ENCODE measurements at regions not wholly inside any gene's neighbourhood (a gene's known extent, or its start where the extent isn't known, plus 50 kb on each side); places are given as distances from the start of the nearest gene placed in this dataset.

DNA sequence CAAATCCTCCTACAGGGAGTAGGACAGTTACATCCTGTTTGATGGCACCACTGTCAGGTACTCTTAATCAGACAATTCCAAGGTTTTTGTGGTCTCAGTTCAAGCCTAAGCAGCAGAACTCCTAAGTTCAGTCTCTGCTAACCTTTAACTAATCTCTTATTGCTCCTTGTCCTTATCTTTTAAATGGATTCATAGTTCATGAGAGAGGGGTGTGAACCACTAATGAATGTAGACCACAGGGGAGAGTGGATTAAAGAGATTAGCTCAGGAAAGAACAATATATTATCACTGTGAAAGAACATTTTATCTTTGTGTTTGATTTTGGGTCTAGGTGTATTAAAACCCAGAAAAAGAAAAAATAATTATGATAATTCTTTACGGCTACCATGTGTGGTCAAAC, 168.9 kb downstream of the DCK start:
- DNase-seq: no peak

DNA sequence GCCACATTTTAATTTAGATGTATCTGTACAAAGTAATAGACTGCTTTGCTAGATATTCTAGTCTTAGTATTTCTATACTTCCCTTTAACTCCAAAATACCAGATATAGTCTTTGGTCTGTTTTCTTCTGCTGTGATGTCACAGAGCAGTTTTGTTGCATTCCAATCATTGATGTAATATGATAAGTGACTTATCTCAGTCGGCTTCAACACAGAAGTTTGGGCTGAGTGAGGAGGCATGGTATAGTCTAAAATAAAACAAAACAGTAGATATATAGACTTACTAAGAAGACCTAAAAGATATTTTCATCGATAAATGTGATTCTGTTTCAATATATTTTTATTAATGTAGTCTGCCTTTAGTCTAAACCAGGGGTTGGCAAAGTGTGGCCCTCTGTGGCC, 169.9 kb downstream of the DCK start:
- DNase-seq: no peak

DNA sequence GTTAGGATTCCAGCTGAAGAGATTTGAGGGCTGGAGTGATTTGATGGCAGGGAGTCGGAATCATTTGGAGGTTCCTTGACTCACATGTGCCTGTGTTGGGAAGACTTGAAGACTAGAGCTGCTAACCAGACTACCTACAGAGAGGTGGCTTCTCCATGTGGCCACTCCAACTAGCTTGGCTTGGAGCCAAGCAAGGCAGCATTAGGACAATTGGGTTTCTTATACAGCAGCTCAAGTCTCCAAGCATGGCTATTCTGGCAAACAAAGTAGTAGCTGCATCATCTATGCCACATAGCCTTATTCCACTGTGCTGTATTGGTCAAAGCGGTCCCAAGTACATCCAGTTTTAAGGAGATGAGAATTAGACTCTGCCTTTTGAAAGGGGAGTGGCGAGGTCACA, 171.7 kb upstream of the SLC4A4 start:
- no peak for DNase-seq

DNA sequence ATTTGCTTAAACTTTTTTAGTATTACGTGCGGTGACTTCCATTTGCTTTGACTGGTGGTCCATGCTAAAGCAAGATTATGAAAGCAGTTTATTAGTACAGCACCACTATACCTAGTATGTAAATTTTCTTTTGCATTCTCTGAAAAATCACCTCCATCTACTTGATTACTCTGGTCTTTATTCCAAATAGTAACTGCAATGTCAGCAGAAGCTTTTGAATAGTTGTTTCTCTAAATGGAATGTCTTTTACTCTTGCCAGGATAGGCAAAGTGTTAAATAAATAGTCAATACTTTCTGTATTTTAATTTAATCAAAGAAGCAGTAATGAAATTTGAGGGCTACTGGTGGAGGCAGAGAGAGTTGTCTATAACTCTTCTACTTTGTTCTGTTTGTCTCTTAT, 167.2 kb upstream of the SLC4A4 start:
- no peak for DNase-seq

DNA sequence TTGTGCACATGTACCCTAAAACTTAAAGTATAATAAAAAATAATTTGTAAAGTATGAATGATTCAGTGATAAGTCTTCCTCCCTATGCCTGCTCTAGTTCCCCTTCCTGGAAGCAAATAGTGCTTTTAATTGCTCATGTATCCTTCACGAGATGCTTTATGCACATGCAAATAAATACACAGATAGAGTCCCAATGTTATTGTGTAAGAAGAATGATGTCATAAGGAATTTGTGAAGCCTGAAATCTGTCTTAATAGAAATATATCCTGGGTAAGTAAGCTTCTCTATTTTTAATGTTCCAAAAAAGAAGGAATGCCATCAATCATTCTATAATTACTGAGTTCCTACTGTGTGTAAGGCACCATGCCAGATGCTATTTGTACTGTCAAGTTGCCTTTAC, 157.5 kb upstream of the SLC4A4 start:
- no peak for DNase-seq

DNA sequence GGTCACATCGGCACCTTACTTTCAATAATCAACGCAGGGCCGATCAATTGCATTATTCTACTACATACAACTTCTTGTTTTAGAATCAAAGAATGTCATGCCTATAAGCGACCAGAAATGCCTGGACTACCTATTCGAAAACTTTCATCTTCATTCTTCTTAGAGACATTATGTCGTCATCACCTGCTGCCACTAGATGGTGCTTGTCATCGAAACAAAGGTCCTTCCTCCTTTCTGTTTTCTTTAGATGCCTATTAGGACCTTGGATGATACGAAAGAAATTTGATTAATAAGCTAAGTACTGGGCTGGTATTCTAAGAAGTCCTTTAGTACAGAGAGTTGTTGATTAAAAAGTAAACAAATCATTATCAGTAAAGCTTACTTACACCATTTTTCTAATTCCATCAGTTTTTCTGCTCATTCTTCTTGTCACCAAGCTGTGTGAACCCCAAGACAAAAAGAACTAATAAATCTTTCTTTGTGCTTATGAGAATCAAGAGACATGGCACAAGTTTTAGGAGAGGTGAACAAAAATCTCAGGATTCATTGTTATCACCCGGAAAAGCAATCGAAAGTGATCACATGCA, 154.5 kb upstream of the SLC4A4 start:
- DNase-seq: peak; percentile 36

DNA sequence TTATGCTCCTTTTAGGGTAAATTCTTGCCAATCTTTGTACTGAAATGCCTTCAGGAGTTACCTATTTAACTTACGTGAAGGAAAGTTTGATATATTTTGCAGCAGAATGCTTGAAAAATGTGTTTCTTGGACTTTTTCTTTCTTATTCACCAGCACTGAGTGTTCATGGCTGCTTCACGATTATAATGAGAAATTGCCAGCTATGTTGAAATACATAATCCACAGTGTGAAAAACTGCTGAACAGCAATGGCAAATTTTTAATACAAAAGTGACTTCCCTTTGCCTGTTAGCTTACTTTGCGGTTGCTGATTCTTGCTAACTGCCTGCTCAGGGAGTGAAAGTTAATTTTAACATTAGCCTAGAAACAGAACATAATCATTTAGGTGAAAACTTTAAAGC, 153.8 kb upstream of the SLC4A4 start:
- DNase-seq: no peak

DNA sequence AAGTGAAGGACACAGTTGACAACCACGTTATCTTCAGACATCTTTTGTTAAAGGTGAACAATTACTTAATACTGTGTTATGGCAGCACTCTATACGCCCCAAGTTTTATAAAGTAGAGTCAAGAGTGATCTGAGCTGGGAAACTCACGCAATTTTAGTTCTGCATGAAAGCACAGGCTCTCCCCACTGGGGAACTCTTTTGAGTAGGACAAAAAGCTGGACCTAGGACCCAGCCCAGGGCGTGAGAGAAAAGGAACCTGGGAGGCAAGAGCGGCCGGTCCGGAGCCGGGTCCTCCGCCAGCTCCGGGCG, 152.6 kb upstream of the SLC4A4 start:
- DNase-seq: no peak

DNA sequence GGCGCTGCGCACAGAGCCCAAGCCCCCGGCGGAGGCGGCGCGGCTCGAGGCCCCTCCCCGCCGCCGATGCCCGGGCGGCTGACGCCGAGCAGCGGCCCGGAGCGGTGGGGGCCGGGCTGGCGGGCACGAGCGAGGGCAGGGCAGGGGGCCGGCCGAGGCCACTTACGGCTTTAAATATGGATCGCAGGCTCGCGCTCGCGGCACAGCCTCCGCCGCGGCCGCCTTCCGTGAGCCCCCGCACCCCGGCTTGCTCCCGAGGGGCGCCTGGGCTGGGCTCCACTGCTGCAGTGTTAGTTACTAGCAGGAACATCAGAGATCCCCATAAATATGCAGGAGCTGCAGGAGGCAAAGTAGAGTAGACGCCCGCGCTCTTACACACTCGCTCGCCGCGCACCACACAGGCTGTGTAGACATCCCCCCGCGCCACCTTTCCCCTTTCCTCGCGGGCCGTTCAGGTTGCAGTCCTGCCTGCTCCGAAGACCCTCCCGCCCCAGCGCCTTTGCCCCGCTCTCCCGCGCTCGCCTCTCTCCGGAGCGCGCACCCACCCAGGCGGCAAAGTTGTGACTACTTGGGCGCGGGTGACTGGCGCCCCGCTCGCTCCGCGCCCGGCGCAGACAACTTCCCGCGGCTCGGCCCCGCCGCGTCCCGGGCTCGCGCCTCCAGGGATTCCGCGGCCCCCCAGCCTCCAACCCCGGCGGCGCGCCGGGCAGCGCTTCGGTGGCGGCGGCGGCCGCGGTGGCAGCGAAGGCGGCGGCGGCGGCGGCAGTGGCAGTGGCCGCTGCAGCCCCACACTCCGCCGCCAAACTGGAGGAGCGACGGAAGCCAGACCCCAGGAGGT, 152.0 kb upstream of the SLC4A4 start:
- DNase-seq: peak; percentile 33

DNA sequence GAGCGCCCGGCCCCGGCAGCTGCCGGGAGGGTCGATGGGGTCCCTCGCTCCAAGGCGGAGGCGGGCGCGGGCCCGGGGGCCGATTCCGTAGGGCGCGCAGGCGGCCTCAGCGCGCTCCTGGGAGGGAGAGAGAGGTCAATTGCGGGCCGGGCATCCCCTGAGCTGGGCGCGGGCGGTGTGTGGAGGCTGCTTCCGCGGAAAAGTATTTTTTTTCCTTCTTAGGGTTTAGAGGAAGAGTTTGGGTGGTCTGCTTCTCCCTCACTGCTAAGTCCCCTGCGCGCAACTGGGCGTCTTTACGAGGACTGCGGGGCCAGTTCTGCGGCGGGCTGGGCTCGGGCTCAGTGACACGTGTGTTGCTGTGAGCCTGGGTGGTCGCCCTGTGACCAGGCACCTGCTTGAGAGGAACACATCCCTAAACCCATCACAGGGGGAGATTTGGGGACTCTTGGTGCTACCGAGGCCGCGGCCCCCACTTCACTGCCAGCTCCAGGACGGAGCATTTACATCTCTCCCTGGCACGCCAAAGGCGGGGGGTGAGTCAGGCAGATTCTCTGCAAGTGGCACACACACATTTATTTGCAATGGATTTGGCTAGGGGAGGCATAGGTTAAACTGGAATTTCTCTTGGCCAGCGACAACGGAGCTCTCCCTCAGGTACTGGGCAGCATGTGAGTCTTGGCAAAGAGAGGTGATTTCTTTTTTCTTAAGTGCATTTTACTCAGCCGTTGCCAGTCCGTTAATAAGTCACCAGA, 151.2 kb upstream of the SLC4A4 start:
- peak; percentile 22 for DNase-seq

DNA sequence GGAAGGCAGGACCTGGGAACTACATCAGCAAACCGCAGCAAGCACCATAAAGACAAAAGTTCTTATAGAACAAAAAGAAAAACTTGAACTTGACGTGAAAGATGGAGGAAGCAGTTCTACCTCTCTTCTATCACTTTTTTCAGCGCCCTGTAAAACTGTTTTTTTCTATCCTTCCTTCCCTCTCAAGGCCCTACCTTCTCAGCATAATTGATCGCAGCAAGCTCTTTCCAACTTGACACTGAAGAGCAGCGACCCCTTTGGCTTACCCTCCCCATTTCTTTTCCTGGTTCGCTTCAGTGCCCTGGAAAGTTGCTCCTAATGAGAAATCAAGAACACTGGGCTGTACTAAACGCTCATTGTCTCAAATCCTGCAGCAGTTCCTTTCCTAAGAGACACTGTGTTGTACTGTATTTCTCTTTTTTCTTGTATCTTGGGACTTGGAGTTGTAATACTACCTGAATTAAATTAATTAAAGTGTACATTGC, 150.6 kb upstream of the SLC4A4 start:
- no peak for DNase-seq

DNA sequence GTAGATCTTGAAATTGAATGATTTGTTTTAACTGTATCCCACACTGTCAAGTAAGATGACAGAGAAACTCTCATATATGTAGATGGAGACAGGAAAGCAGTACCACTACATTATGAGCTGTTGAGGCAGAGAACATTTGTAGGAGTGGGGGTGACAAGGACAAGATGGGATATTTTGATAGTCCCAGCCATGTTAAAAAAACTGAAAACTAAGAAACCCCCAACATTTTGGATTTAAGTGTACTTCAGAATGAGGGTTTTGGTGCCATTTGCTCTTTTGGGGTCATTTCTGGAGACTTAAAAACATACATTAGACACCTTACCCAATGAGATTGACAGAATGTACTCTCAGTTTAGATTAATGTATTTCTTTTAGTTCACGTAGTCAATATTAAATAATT, 149.9 kb upstream of the SLC4A4 start:
- DNase-seq: no peak

DNA sequence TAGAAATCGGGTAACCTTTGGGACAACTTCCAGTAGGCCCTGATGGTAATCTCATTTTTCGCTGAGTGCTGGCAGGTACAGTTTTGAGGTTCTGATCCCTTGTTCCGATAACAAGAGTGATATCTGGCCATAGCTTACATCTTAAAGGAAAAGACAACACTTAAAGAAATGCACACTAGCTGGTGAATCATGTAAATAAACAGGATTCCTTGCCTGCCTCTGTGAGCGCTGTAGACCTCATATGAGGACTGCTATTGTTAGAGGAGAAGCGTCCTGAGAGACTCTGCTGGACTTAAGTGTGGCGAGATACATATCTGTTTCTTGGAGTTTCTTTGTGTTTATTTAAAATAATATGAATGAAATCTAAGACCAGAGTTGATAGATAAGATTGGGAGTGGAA, 149.3 kb upstream of the SLC4A4 start:
- no peak for DNase-seq

DNA sequence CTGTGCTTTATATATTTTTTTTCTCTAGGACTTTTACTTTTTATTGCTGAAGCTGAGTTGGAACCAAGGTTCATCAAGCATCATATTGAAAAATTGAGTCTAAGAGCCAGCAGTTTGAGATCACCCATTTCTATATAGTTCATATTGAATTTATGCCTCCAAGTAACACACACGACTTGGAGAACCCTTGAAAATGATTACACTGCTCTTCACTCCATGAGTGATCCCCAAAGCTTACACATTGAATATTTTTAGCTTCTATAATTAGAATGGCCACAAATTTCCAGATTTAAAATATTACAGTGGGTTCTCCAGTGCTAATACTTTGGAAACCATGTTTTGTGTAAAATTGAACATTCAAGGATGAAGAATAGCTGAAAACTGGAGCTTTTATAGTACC, 144.4 kb upstream of the SLC4A4 start:
- no peak for DNase-seq

DNA sequence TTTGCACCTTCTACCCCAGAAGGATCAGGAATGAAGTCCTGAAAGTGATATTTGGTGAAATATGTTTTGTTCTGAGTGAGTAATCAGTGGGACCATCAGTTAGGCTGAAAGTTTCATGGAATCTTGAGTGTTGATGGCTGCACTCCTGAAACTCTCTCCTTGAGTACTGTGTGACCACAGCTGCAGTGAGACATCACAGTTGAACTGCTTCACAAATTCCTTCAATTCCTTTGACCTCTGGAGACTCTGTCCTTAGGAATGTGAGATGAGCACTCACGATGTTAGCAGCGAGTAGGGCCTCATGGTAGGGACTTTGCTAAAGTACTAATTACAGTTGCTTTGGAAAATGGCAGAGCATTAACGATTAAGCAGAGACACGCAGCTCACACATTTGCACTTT, 142.9 kb upstream of the SLC4A4 start:
- no peak for DNase-seq

DNA sequence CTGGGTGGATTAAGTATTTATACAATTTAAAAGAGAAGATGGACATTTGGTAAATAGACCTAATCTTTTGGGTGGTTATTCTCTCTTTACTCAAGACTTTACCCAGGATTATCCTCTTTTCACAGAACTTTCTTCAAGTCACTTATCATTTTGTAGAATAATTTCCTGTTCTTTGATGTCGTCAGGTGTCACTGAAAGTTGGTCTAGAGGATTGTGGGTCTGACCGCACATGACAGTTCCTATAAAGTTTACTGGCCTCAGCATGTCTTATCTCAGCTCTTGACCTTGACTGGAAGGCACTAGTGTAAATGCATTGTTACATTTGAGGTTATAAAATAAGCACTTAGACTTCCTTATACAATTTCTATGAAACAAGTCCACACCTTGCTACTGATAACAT, 139.9 kb upstream of the SLC4A4 start:
- DNase-seq: no peak

DNA sequence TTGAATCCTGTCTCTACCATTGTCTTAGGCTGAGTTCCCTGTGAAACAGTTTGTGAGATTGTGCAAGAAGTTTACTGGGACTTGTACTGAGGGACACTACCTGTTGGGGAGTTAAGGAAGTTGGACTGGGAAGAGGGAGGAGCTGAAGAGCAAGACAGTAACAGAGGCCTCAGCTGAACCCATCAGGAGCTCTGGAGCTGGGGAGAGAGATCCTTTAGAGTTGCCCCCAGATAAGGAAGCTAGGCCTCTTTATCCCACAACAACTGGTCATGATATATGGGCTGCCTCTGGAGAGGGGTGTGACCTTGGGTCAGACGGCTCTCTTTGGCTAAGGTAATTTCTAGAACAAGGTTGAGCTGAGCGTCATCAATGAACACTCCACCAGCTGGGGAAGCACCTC, 137.8 kb upstream of the SLC4A4 start:
- no peak for DNase-seq

DNA sequence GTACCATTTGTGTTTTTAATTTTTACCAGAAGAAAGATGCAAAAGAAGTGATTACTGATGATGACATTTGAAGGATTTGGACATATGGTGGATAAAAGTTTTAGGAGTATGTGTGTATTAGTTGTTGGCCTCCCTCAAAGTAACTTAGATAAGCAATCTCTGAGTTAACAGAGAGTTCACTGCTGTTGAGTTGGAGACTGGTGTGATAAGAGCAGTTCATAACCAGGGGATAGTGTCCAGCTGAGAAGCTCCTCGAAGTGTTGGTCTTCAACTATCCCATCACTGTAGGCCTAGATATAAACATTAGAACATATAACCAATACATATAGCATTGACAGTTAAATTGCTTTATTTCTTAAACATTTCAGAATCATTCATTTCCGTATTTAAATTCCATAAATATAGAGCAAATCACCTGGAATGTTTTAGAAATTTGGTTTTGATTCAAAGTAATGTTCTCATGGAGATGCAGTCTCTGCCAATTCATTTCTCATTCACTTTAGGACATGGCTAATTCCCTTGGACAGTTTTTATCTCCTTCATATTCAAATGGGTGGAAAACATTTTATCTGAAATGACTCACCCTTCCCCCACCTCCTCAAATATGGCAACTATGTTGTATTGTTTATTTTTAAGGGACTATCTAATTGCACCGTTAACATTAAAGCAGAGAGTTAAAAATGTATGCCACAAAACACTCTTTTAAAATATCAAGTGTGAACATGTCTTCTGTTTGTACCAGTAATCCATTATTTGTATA, 136.8 kb upstream of the SLC4A4 start:
- DNase-seq: no peak

DNA sequence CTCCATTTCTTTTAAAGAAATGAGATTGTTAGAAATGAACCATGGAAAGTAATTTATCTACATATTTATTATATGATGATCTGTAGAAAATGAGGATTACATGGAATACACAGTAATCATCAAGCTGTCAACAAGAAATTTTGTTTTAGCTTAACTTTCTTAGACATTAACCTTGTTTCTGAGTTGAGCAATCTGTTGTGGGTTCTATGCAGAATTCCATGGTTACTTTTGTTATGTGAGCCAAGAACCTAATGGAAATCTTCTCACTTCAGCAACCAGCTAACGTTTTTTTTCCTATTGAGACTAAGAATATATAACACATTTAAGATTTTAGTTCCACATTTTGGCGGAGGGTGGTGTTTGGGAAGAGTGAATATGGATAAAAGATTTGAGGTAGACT, 136.1 kb upstream of the SLC4A4 start:
- no peak for DNase-seq

DNA sequence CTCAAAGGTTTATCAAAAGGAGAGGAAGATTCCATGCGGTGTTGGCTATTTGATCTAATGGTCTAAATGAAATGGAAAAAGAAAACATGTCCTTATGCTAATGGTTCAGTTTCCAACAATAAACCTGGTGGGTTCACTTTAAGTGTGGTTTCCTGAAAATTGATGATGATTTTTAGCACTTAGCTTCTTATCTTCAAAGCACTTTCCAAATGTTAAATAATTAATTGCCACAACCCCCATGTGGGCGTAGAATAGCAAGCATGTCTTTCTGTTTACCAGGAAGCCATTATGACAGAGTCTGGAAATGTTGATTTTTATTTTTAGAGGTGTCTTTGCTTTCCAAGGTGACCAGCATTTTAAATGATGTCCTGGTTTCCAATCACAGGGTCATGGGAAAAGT, 134.8 kb upstream of the SLC4A4 start:
- DNase-seq: no peak

DNA sequence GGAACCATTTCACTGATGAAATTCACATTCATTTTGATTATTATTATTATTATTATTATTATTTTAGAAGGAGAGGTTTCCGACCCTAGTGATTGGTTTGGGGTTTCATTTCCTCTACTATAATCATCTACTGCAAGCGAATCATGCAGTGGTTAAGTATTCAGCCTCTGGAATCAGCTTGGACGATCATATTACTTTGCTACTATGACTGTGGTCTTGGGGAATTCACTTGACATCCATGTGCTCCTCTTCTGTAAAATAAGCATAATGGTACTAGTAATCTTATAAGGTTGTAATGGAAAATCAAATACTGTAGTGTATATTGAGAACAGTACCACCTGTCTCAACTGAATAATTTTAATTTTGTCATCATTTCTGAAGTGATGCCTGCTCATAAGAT, 132.1 kb upstream of the SLC4A4 start:
- DNase-seq: no peak

DNA sequence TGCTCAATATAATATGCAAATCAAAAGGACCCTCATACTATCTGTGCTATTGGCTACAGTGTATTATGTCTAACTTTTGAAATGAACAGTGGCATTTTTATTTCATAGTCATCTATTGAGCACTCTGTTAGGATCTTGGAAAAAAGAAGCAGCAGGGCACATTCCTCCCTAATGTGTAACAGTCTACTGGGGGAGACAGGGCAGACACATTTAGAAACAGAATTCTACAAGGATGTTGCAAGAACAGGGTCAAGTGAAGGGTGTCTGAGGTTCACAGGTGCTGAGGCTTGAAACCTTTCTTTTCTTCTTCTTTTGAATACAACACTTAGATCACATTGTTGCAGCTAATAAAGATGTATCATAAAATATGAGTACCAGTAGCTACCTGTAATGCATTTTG, 129.7 kb upstream of the SLC4A4 start:
- DNase-seq: no peak

DNA sequence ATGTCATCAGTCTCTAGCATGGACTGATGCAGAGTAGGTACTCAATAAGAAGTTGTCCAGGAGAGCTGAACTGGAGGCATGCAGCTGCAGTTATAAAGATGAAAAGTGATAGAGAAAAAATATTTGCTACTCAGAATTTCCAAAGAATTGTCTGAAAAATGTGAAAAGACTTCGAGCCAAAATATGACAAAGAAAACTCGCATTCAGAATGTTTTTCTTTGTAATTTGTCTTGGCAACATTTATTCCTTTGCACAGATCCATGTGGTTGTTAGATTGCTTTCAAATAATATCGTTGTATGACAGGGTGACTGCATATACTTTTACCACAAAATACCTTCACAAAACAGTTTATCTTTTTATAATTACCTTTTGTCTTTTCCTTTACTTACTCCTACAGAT, 128.0 kb upstream of the SLC4A4 start:
- DNase-seq: no peak

DNA sequence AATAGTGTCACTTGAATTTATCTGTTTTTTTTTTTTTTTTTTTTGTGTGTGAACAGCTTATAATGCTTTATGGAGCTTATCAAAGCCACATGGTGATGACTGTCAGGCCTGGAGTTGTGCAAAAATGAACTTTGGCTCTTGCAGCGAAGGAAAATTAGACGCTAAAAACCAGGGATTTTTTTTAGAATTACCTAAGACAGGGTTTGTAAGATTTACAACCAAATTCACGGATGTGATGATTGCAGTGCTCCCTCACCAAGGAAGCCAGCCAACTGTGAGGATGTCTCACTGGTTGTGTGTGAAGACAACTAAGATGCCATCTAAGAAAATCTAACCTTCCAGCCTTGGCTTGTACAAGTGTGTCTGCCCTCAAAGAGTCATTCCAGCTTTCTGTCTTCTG, 127.1 kb upstream of the SLC4A4 start:
- DNase-seq: no peak

All from activated CD8-positive, alpha-beta memory T cell treated with anti-CD3 and anti-CD28 coated beads, Interleukin-2, amount 50 U/mL, for 4 hours (primary cell).